Neural progenitor cell (in vitro differentiated cells): ENCODE measurements at regions not wholly inside any gene's neighbourhood (a gene's known extent, or its start where the extent isn't known, plus 50 kb on each side); places are given as distances from the start of the nearest gene placed in this dataset.

Experiments used
- CTCF ChIP-seq: fragments of 200-600 bp; sonication (generic); IDR thresholded peaks from 2 replicates; pipeline ENCODE4 v1.5.1; 2017; ENCODE audit warnings: antibody characterized with exemption, mild to moderate bottlenecking
- EZH2 ChIP-seq: fragments of 200-600 bp; sonication (generic); IDR thresholded peaks from 2 replicates; pipeline ENCODE4 v1.6.1; 2017; ENCODE audit warnings: antibody characterized with exemption, mild to moderate bottlenecking, moderate library complexity

DNA sequence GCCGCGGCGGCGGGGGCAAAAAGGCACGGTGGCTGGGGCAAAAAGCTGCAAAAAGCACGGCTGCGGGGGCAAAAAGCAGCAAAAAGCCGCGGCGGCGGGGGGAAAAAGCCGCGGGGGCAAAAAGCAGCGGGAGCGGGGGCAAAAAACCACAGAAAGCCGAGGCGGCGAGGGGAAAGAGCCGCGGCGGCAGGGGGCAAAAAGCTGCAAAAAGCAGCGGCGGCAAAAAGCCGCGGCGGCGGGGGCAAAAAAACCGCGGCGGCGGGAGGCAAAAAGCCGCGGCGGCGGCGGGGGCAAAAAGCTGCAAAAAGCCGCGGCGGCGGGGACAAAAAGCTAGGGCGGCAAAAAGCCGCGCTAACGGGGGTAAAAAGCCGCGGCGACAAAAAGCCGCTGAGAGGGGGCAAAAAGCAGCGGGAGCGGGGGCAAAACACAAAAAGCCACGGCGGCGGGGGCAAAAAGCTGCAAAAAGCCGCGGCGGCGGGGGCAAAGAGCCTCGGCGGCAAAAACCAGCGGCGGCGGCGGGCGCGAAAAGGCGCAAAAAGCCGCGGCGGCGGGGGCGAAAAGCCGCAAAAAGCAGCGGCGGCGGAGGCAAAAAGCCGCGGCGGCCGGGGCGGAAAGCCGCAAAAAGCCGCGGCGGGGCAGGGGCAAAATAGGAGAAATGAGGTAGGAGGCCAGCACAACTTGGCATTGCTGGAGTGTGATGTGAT is 123.4 kb downstream of the ANKRD30BL start:
- TF ChIP-seq EZH2 (peak; percentile 86), CTCF (no peak)
